ENCODE measurements at regions not wholly inside any gene's neighbourhood (a gene's known extent, or its start where the extent isn't known, plus 50 kb on each side); places are given as distances from the start of the nearest gene placed in this dataset.

- ATAC-seq = no peak
- no peak for TF ChIP-seq SNAI2 (CRISPR knock-in tag; IDR thresholded peaks at IDR 0.05)
- no peak for TF ChIP-seq TCF4 (CRISPR knock-in tag; IDR thresholded peaks at IDR 0.05; ENCODE audit: borderline replicate concordance)
- TF ChIP-seq, protein P1, sequence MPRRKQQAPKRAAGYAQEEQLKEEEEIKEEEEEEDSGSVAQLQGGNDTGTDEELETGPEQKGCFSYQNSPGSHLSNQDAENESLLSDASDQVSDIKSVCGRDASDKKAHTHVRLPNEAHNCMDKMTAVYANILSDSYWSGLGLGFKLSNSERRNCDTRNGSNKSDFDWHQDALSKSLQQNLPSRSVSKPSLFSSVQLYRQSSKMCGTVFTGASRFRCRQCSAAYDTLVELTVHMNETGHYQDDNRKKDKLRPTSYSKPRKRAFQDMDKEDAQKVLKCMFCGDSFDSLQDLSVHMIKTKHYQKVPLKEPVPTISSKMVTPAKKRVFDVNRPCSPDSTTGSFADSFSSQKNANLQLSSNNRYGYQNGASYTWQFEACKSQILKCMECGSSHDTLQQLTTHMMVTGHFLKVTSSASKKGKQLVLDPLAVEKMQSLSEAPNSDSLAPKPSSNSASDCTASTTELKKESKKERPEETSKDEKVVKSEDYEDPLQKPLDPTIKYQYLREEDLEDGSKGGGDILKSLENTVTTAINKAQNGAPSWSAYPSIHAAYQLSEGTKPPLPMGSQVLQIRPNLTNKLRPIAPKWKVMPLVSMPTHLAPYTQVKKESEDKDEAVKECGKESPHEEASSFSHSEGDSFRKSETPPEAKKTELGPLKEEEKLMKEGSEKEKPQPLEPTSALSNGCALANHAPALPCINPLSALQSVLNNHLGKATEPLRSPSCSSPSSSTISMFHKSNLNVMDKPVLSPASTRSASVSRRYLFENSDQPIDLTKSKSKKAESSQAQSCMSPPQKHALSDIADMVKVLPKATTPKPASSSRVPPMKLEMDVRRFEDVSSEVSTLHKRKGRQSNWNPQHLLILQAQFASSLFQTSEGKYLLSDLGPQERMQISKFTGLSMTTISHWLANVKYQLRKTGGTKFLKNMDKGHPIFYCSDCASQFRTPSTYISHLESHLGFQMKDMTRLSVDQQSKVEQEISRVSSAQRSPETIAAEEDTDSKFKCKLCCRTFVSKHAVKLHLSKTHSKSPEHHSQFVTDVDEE (CRISPR knock-in tag; IDR thresholded peaks at IDR 0.05) = no peak
- no peak for TF ChIP-seq ZNF70 (CRISPR knock-in tag; IDR thresholded peaks at IDR 0.05)
- TF ChIP-seq TOX (CRISPR knock-in tag; IDR thresholded peaks at IDR 0.05; ENCODE audit: borderline replicate concordance) = no peak
Observed at GRCh38 chr3:22360970-22361369, 610.0 kb upstream of the ZNF385D start.

DNA sequence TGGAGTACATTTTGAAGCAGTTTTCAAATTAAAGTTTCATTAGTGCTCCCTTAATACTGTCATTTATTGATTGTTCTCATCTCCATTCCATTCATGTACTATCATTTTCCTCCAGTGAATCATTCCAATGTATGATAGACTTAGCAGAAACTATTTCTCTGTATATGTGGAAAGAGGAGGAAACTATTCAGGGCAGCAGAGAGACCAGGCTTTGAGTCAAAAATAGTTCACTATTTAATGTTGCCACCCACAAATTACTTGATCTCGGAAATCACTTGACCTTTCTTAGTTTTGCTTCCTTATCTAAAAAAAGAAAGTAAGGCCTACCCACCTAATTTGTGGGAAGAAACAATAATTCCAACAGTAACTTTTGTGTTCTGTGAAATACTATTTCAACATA is 610.5 kb upstream of the ZNF385D start:
- no peak for TF ChIP-seq ARNTL (CRISPR knock-in tag; IDR thresholded peaks at IDR 0.05; ENCODE audit: borderline replicate concordance, low read depth)
- TF ChIP-seq, protein P2, sequence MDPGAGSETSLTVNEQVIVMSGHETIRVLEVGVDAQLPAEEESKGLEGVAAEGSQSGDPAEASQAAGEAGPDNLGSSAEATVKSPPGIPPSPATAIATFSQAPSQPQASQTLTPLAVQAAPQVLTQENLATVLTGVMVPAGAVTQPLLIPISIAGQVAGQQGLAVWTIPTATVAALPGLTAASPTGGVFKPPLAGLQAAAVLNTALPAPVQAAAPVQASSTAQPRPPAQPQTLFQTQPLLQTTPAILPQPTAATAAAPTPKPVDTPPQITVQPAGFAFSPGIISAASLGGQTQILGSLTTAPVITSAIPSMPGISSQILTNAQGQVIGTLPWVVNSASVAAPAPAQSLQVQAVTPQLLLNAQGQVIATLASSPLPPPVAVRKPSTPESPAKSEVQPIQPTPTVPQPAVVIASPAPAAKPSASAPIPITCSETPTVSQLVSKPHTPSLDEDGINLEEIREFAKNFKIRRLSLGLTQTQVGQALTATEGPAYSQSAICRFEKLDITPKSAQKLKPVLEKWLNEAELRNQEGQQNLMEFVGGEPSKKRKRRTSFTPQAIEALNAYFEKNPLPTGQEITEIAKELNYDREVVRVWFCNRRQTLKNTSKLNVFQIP (CRISPR knock-in tag; IDR thresholded peaks at IDR 0.05; ENCODE audit: borderline replicate concordance, low read depth) = no peak
- no peak for TF ChIP-seq CSDC2 (CRISPR knock-in tag; IDR thresholded peaks at IDR 0.05)
- no peak for TF ChIP-seq ZNF70 (CRISPR knock-in tag; IDR thresholded peaks at IDR 0.05)
- TF ChIP-seq CSRNP3 (CRISPR knock-in tag; IDR thresholded peaks at IDR 0.05) = no peak
- TF ChIP-seq, protein P3, sequence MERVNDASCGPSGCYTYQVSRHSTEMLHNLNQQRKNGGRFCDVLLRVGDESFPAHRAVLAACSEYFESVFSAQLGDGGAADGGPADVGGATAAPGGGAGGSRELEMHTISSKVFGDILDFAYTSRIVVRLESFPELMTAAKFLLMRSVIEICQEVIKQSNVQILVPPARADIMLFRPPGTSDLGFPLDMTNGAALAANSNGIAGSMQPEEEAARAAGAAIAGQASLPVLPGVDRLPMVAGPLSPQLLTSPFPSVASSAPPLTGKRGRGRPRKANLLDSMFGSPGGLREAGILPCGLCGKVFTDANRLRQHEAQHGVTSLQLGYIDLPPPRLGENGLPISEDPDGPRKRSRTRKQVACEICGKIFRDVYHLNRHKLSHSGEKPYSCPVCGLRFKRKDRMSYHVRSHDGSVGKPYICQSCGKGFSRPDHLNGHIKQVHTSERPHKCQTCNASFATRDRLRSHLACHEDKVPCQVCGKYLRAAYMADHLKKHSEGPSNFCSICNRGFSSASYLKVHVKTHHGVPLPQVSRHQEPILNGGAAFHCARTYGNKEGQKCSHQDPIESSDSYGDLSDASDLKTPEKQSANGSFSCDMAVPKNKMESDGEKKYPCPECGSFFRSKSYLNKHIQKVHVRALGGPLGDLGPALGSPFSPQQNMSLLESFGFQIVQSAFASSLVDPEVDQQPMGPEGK (CRISPR knock-in tag; IDR thresholded peaks at IDR 0.05; ENCODE audit: borderline replicate concordance) = 0 out of 2 replicates have a peak, but pooled peaks have one; percentile 49
- TF ChIP-seq OSR1 (CRISPR knock-in tag; IDR thresholded peaks at IDR 0.05) = no peak
- TF ChIP-seq ZC3H10 (CRISPR knock-in tag; IDR thresholded peaks at IDR 0.05) = no peak; the same call in 1 of the 2 replicates
- TF ChIP-seq RARB (CRISPR knock-in tag; IDR thresholded peaks at IDR 0.05) = no peak
- TF ChIP-seq BACH2 (CRISPR knock-in tag; IDR thresholded peaks at IDR 0.05; ENCODE audit: borderline replicate concordance) = no peak
- TF ChIP-seq ISL1 (CRISPR knock-in tag; IDR thresholded peaks at IDR 0.05) = peak; percentile 68; the same call in 1 of the 2 replicates
- ATAC-seq = peak; percentile 83

- peak; percentile 59; the same call in 1 of the 2 replicates for TF ChIP-seq ISL1 (CRISPR knock-in tag; IDR thresholded peaks at IDR 0.05)
- TF ChIP-seq, protein P3 (CRISPR knock-in tag; IDR thresholded peaks at IDR 0.05; ENCODE audit: borderline replicate concordance) = no peak
- peak; percentile 44; the same call in 2 of the 3 replicates for ATAC-seq
Observed at GRCh38 chr3:22364851-22365250, 613.8 kb upstream of the ZNF385D start.

DNA sequence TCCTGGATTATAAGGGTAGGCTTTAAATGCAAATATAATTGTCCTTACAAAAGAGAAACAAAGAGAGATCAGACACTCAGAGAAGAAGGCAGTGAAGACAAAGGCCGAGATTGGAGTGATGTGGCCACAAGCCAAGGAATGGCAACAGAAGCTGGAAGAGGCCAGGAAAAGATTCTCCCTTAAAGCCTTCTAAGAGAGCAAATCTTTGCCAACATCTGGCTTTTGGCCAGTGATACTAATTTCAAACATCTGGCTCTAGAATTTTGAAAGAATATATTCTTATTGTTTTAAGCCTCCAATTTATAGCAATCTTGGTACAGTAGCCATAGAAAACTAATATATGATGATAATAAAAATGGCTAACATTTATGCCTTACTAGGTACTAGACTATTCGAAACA is 615.8 kb upstream of the ZNF385D start:
- no peak for ATAC-seq
- TF ChIP-seq GLIS3 (CRISPR knock-in tag; IDR thresholded peaks at IDR 0.05) = no peak
- TF ChIP-seq SNAI2 (CRISPR knock-in tag; IDR thresholded peaks at IDR 0.05) = no peak
- TF ChIP-seq ZNF8 (CRISPR knock-in tag; IDR thresholded peaks at IDR 0.05) = no peak
- TF ChIP-seq, protein P1 (CRISPR knock-in tag; IDR thresholded peaks at IDR 0.05) = no peak
- TF ChIP-seq TOX (CRISPR knock-in tag; IDR thresholded peaks at IDR 0.05; ENCODE audit: borderline replicate concordance) = no peak
- TF ChIP-seq BACH2 (CRISPR knock-in tag; IDR thresholded peaks at IDR 0.05; ENCODE audit: borderline replicate concordance) = no peak
- TF ChIP-seq, protein P3 (CRISPR knock-in tag; IDR thresholded peaks at IDR 0.05; ENCODE audit: borderline replicate concordance) = no peak
- no peak for TF ChIP-seq ZFP3 (CRISPR knock-in tag; IDR thresholded peaks at IDR 0.05)
- no peak for TF ChIP-seq TCF4 (CRISPR knock-in tag; IDR thresholded peaks at IDR 0.05; ENCODE audit: borderline replicate concordance)
- TF ChIP-seq RARB (CRISPR knock-in tag; IDR thresholded peaks at IDR 0.05) = no peak
- TF ChIP-seq OSR1 (CRISPR knock-in tag; IDR thresholded peaks at IDR 0.05) = no peak
- TF ChIP-seq ZNF70 (CRISPR knock-in tag; IDR thresholded peaks at IDR 0.05) = no peak

All from SK-N-SH treated with all-trans-retinoic acid at 6 μM for 48 hours (cell line).